ENCODE measurements at regions not wholly inside any gene's neighbourhood (a gene's known extent, or its start where the extent isn't known, plus 50 kb on each side); places are given as distances from the start of the nearest gene placed in this dataset.

DNA sequence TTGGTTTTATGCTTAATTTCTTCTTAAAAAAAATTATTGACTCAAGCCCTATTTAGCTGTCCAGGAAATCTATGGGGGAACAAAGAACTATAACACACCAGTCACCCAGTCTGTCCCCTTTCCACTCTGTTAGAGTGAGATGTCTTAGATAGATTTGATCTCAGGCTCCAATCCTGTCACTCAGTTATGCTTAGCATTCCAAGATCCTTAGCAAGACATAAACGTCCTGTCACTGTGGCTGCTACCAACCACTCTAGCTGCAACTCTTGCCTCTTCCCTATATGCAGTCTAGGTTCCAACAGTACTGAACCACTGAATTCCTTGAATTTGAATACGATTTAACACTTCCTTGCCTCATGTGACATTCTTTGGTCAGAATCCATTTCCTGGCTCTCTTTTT is 241.9 kb upstream of the NWD2 start:
- in situ Hi-C loops (cut with MboI; ENCODE audit: low pct_unique_long_range_greater_than_20kb, low sequenced_read_pairs): no loop called here
- DNase-seq: no peak

DNA sequence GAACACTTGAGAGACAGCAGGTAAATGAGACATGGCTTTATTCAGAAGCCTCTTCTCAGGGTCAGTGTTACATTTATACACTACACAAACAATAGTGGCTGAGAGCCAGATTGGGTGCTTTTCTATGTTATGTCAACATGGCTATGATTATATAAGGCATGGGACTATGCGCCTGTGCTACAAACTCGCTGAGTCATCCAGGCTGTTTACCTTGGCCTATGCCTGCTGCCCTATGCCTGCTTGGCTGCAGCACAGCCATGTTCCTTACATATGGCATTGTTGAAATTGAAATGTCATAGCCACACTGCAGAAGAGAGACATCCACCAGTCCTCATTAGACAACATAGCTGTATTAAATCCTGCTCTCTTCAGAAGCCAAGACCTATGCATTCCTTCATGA is 236.3 kb upstream of the NWD2 start:
- no peak for DNase-seq
- in situ Hi-C loops (cut with MboI; ENCODE audit: low pct_unique_long_range_greater_than_20kb, low sequenced_read_pairs): no loop called here

DNA sequence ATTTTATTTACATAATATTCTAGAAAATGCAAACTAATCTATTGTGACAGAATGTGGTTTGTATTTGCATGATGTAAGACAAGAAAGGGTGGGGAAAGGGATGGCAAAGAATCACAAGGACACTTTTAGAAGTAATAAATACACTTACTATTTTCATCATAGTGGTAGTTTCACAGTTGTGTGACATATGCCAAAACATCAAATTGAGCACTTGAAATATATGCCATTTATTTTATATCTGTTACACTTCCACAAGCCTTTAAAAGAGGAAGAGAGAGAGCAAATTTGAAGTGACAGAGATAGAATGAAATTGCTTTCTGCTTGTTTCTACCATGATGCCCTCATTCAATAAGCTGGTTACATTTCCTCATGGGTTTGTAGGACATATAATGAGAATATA is 230.0 kb upstream of the NWD2 start:
- no peak for DNase-seq
- in situ Hi-C loops (cut with MboI; ENCODE audit: low pct_unique_long_range_greater_than_20kb, low sequenced_read_pairs): no loop called here

DNA sequence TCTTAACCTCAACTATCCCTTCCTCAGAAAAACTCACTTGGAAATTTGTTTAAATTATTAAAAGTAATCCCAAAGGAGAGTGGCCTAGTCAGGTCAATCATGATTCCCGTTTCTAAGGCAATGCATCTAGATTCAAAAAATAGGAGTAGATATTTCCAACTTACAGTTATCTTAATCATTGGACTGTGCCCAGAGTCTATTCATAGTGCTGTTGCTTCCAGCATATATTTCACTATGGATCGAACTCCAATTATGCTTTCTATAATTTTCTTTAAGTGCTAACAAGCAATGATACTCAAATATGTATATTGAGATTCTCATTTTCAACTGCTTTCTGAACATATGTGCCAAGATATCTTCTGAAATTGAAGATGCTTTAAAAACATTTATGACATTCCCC is 229.2 kb upstream of the NWD2 start:
- in situ Hi-C loops (cut with MboI; ENCODE audit: low pct_unique_long_range_greater_than_20kb, low sequenced_read_pairs): no loop called here
- no peak for DNase-seq

DNA sequence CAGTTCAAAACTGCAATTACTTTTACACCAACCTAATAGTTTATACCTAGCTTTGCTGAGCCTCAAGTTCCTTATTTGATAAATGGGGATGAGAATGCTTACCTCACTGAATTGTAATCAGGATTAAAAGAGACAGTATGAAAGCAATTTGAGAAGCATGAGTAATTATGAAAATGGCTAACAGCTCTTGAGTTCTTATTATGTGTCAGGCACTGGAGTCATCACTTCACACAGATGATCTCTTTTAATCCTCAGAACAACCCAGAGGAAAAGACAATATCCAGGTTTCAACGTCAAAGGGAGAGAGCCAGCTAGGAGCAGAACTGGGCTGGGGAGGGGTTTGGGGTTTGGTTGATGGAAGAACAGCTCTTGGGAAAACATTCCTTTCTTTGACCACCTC is 221.0 kb upstream of the NWD2 start:
- in situ Hi-C loops (cut with MboI; ENCODE audit: low pct_unique_long_range_greater_than_20kb, low sequenced_read_pairs): no loop called here
- DNase-seq: no peak

DNA sequence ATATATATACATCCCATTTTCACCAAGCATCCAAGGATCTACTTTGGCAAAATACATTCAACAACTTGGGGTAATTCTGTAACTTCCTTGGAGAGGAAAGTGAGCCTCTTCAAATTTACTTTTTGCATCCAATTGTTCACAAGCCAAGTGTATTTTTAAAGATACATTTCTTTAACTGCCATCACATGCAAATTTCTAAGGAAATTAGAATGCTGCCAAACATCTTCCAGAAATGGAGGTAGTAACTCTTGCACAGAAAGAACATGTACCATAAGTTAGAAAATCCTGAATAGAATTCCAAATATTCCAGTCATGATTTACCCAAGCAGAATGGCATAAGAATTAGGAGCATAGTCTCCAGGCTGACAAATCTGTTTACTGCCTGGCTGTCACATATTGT is 220.5 kb upstream of the NWD2 start:
- no peak for DNase-seq

DNA sequence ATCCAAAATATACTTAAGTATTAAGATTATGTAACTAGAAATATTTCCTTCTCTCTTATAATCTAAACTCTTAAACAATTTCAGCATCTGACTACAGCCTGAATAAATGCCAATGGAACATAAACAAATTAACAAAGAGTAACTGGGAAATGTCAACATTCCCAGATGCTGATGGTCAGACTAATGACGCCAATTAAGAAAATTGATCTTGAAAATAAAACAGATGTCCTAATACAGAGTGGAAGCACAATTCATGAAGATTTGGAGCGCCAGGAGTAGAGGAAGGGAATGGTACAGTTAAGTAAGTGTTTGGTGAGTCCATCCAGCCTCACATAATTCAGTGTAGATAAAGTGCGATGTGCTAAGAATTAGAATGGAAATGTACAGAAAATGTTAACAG is 203.7 kb upstream of the NWD2 start:
- in situ Hi-C loops (cut with MboI; ENCODE audit: low pct_unique_long_range_greater_than_20kb, low sequenced_read_pairs): no loop called here

More for the DNA sequence above, 220.5 kb upstream of the NWD2 start:
- in situ Hi-C loops (cut with MboI; ENCODE audit: low pct_unique_long_range_greater_than_20kb, low sequenced_read_pairs): no loop called here

DNA sequence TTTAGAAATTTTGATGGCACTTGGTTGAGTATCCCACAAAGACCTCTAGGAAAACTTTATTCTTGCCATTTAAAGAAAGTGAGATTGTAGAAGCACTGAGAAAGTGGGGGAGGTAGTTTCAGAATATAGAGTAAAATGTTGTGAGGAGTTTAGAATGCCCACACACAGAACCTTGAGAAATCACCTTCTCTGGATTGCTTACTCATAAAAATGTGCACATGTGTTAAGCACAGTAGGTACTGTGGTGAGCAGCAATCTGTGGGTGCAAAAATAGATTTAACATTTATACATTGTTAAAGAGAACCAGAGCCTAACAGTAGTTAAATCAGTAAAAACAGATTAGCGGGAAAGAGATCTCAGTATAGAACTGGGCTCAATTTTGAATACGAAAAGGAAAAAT is 201.2 kb upstream of the NWD2 start:
- DNase-seq: no peak
- in situ Hi-C loops (cut with MboI; ENCODE audit: low pct_unique_long_range_greater_than_20kb, low sequenced_read_pairs): no loop called here

More for the DNA sequence above, 203.7 kb upstream of the NWD2 start:
- DNase-seq: no peak

DNA sequence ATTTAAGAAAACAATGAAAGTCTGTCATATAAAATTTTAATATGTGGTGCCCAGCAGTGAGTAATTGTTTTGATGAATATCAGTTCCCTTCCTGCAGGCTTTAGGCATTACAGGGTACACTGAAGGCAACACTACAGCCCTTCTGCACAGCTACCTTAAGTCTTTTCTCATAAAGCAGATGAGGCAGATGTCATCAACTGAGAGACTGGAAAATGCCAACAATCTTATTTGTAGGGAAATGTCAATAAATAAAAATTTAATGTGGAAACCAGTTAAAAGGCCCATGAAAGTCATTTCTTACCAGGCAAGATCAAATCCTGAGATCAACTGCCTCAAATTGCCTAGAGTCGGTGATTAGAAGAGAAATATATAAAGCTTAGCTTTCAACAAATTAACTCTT is 193.4 kb upstream of the NWD2 start:
- no peak for DNase-seq
- in situ Hi-C loops (cut with MboI; ENCODE audit: low pct_unique_long_range_greater_than_20kb, low sequenced_read_pairs): no loop called here

DNA sequence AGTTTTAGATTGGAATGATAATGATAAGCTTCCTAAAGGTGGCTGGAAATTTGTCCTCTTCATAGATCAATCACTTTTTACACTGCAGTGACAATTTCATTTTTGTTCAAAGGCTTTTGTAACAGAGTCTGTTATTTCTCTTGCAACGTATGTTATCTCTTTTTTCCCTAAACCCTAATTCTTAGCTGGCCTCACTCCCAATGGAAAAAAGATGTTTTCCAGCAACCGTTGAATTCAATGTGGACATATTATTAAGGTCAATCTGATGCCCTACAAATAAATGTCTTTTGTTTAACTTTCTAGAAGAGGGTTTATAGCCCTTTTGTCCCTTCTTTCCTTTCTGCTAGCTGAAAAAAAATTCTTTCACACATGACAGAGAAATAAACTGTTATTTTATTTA is 192.7 kb upstream of the NWD2 start:
- in situ Hi-C loops (cut with MboI; ENCODE audit: low pct_unique_long_range_greater_than_20kb, low sequenced_read_pairs): no loop called here
- no peak for DNase-seq

DNA sequence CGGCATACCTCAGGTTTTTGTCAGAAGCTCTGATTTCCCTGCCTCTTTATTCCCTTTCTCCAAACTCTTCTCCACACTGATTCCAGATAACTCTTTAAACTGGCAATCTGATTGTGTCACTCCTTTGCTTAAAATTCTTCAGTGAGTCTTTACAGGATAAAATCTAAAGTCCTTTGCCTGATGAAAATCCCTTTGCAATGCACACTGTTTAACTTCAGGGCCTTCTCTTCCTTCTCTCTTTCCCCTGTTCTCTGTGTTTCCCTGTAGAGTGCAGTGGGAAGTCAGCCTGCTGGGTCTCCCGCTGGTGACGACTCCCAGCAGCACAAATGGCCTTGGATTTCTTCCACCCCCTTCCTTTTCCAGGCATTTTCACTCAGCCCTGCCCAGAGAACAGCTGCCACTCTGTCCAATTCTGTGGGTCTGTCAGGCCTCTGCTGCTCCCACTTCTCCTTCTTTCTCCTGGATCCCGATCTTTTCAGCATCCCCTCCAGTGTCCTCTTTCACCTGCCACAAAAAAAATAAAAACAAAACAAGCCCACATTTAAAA is 189.9 kb upstream of the NWD2 start:
- in situ Hi-C loops (cut with MboI; ENCODE audit: low pct_unique_long_range_greater_than_20kb, low sequenced_read_pairs): no loop called here
- DNase-seq: no peak

DNA sequence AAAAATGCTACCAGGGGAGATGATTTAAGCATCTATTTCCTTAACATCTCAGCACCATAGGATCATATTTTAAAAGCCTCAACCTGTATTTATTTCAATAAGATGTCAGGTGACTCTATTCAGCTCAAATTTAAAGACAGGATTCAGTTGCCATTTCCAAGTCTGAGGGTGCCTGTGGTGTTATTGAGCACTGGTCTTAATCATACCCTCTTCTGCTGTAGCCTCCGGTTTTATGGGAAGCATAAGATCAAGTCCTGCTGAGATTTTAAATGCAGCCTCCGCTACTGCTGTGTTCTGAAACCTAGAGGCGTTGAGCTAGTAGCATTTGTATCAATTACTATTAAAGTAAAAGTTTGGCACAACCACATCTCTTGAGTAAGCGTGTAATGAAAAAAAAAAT is 185.7 kb upstream of the NWD2 start:
- in situ Hi-C loops (cut with MboI; ENCODE audit: low pct_unique_long_range_greater_than_20kb, low sequenced_read_pairs): no loop called here
- DNase-seq: no peak

DNA sequence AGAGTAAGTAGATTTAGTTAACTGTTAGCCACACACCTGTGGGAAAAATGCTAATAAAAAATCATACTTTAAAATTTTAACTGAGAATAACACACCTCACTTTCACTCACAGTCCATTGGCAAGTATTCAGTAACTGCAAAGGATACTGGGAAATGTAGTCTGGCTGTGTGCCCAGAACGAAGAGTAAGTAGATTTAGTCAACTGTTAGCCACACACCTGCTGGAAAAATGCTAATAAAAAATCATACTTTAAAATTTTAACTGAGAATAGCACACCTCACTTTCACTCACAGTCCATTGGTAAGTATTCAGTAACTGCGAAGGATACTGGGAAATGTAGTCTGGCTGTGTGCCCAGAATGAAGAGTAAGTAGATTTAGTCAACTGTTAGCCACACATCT is 178.4 kb upstream of the NWD2 start:
- in situ Hi-C loops (cut with MboI; ENCODE audit: low pct_unique_long_range_greater_than_20kb, low sequenced_read_pairs): no loop called here
- DNase-seq: no peak

DNA sequence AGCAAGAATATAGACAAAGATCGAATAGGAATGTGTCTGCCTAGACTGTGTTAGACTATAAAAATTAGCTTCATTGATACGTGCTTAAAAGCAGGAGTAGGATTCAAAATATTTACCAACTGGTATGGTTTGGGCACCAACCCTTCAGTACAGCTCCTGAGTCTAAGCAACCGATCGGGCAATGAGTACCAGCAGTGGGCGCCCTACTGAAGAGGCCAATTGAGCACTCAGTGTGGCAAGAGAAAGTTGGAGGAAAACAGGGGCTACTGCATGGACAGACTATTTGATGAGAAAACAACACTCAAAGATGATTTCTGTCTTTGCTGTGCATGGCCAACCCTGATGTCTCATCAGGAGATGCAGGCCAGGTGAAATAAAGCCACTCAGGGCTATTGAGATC is 176.0 kb upstream of the NWD2 start:
- no peak for DNase-seq
- in situ Hi-C loops (cut with MboI; ENCODE audit: low pct_unique_long_range_greater_than_20kb, low sequenced_read_pairs): no loop called here

DNA sequence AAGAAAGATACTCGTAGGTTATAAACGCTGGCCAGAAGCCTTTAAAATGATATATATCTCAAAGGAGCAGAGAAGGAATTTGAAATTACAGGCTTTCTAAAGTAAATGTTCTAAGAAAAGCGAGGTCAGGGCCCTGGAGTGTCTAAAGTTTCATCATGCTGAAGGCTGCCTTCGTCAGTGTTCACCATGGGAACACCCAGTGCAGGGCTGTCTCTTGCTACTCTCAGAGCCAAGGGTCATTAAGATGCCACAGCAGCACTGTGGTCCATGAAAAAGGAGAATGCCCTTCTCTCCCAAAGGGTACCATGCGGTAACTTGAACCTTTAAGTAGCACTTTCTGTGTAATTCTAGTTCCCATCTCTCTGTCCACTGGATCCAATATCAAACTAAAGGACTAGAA is 174.5 kb upstream of the NWD2 start:
- in situ Hi-C loops (cut with MboI; ENCODE audit: low pct_unique_long_range_greater_than_20kb, low sequenced_read_pairs): no loop called here
- DNase-seq: no peak

DNA sequence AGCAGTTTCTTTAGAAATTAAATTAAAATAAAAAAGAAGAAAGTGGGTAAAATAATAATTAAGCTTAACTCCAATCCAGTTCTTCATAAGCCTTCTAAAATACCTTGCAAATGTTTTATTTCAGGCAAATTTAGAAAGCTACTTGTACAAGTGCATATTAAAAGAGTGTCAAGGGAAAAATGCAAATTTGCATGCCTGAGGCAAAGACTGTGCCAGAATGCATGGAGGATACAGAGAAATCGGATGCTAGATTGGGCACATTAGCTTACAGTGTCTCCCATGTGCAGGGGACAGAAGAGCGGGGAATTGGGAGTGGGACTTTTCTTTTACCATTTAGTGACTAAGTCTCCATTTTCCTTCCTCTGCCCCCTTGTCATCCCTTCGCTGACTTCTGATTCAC is 173.0 kb upstream of the NWD2 start:
- no peak for DNase-seq
- in situ Hi-C loops (cut with MboI; ENCODE audit: low pct_unique_long_range_greater_than_20kb, low sequenced_read_pairs): no loop called here

DNA sequence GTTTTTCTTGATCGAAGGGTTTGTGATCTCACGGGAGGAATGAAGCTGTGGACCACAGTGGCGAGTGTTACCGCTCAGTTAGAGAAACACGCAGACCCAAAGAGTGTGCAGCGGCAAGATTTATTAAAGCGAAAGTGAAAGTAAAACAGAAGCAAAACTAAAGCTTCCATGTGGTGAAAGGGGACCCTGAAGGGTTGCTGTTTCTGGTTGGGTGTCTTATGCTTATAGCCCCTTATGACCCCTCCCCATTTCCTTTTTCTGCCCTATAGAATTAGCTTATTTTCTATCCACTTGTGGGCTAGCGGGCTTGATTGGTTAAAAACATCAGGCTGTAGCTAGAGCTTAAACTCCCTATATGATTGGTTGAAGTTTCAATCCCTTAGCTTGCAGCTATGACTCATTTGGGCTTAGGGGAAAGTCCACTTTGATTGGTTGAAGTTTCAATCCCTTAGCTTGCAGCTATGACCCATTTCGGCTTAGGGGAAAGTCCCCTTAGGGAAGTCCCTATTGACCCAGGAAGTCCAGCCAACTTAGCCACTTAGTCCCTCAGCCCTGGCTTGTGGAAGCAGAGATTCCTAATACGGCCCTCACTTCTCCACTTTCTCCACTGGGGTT is 171.2 kb upstream of the NWD2 start:
- DNase-seq: no peak
- in situ Hi-C loops (cut with MboI; ENCODE audit: low pct_unique_long_range_greater_than_20kb, low sequenced_read_pairs): no loop called here

DNA sequence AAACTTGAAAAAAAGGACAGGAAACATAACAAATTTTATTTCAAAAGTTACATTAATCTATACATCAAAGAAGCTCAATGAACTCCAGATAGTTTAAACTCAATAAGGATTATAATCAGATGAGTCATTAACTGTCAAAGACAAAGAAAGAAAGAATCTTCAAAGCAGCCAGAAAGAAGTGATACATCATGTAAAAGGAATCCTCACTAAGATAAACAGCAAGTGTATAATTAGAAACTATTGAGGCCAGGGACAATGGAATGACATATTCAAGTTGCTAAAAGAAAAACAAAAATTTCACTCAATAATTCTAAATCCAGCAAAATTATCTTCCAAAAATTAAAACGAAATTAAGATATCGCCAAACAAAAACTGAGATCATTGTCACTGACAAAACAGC is 161.6 kb upstream of the NWD2 start:
- DNase-seq: no peak
- in situ Hi-C loops (cut with MboI; ENCODE audit: low pct_unique_long_range_greater_than_20kb, low sequenced_read_pairs): no loop called here

DNA sequence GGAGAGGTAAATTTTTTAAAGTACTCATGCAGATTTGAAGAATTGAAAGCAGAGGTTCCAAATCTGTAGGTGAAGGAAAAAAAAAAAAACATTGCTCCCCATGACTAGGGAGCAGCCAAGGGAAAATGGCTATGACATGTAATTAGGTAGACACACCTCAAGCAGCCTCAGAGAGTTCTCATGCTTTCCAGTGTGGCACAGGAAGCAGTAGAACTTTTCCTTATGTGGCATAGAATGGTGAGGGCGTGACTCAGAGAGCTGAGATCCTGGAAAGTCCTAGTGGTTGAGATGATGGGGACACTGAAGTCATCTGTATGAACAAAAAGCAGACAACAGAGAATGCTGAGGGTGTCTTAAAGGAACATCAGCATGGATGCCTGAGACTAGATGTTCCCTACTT is 148.6 kb upstream of the NWD2 start:
- in situ Hi-C loops (cut with MboI; ENCODE audit: low pct_unique_long_range_greater_than_20kb, low sequenced_read_pairs): no loop called here
- DNase-seq: no peak

DNA sequence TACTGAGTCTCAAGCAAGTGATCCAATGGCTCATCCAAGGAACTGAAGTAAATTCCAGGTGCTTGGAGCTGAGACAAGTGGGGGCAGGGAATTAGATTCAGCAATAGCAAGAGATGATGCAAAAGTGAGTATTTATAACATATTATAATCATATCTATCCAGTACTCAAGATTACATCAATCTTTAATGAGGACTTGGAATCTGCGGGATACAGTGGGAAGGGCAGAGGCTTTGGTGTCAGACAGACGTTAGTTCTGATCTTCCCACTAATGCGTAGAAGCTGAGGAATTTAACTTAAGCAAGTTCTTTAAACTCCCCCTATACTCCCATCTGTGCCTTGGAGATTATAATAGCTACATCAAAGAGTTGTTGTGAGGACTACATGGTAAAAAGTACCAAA is 143.4 kb upstream of the NWD2 start:
- no peak for DNase-seq
- in situ Hi-C loops (cut with MboI; ENCODE audit: low pct_unique_long_range_greater_than_20kb, low sequenced_read_pairs): no loop called here

DNA sequence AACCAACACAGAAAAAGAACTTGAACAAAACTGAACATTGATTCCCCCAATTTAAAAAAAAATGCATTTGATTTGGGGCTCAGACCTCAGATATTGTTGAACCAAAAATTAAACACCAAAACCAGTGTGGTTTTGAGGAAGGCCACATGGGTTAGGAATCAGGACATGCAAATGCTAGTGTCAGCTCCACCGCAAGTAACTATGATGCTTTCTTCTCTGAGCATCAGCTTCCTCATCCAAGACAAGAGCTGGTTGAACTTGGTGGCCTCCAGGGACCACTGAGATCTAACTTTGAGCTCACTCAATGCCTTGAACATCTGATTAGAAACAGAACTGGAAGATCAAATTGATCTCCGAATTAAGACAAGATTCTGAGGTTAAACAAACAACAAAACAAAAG is 142.9 kb upstream of the NWD2 start:
- in situ Hi-C loops (cut with MboI; ENCODE audit: low pct_unique_long_range_greater_than_20kb, low sequenced_read_pairs): no loop called here
- DNase-seq: no peak

DNA sequence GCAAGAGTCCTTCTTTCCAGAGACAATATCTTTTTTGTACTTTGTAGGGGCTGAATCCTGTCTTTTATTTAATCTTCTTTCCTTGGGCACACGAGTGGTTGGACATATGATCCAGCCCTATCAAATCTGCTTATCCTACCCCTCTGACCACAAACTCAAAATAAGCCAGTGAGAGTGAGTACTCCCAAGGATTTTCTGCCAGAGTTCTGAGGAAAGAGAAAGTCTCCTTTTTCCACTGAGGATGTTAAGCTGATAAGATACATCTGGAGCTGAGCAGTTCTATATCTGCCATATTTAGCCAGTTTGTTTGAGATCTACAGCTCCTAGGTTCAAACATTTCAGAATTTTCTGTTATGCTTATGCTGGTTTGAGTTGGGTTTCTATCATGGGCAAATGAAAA is 134.8 kb upstream of the NWD2 start:
- in situ Hi-C loops (cut with MboI; ENCODE audit: low pct_unique_long_range_greater_than_20kb, low sequenced_read_pairs): no loop called here
- DNase-seq: no peak
